ENCODE measurements at regions not wholly inside any gene's neighbourhood (a gene's known extent, or its start where the extent isn't known, plus 50 kb on each side); places are given as distances from the start of the nearest gene placed in this dataset.
A peak's percentile ranks its signal among the peaks of the same experiment; 100 is the strongest.

DNA sequence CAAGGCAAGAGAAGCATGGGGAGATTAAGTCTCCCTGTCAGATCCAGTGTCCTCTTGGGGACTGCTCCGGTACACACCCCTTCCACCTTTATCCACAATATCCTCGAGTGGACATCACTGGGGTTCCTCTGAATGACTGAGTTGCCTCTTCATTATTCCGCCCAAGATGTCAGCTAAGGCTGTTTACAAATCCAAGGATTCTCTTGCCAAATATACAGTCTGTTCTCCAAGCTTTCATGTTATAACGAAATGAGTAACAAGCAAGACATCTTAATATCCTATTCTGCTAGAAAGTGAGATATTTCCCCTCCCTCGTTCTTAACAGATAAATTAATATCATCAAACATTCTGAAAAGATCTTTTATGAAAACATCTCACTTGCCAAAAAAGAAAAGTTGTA is 314.1 kb upstream of the IRX5 start:
- DNase-seq, result no peak

GRCh38 chr16:54605536-54606066 is 319.0 kb upstream of the IRX3 start:
- DNase-seq, result no peak

DNA sequence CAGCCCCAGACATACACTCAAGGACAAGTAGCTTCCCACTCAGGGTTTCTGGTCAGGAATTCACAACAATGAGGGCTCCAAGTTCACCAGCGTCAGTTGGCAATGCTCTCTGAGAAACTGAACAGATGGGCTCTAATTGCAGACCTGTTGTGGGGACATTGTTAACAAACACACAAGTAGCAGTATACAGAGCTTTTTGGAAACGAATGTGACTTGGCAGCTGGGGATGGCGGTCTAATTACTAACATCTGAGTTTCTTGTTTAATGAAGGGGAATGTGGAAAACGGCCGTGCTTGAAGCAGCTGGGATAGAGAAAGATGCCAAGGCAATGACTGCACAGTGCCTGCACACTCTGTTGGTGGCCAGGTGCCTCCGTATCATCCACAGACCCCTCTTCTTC is 316.1 kb upstream of the IRX3 start:
- peak; percentile 77 for DNase-seq

DNA sequence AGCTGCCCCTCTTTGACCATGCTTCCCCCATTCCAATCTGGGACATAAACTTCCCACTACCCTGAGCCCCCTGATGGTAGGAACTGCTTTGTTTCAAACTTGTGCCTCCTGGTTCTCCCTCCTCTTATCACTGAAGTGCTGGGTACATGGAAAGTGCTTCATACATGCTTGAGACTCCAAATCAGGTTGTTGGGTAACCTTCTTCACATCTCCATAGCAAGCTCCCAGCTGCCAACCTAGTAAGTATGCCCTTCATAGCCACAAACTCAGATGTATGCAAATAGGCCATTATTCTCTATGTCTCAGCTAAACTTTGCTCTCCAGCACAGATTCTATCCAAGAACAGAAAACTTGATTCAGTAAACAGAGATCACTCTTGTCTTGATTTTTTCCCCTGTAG is 310.6 kb upstream of the IRX3 start:
- DNase-seq, result no peak

DNA sequence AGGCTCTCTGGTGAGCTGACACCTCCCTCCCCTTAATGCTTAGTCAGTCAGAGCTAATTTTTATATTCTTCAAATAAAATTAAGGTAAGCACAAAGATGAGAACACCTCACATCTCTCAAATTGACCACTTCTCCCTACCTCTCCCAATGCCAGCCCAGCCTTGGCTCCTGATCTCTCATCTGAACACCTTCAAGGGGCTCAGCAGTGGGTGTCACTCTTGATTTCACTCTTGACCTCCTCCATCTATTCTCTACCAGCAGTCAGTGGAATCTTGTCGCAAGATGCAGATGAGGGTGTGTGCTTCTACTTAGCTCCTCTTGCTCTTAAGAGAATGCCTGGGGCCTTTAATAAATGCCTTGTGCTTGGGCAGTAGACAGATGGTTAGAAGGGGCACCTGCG is 309.0 kb upstream of the IRX3 start:
- no peak for DNase-seq

GRCh38 chr16:54594601-54595391 is 308.2 kb upstream of the IRX3 start:
- no peak for DNase-seq

- DNase-seq, result peak; percentile 15
Measured at GRCh38 chr16:54591816-54592246, 305.2 kb upstream of the IRX3 start.

DNA sequence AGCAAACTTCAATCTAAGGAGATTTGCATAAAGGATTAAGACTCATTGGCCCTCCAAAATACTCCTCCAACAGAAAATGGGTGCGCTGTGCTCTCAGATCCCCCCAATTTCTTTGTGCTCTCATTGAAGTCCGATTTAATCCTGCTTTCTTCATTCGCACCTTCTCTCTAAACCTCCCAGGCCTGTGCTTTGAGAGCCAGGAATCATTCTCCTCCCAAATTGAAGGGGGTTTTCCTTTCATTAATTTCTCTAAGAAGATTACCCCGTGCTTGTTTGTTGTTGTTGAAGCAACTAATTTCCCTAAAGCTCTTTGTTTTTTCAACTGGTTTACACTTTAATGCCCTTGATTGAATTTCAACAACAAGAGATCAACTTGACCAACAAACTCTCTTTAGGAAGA is 304.2 kb upstream of the IRX3 start:
- DNase-seq, result no peak

- no peak for DNase-seq
Measured at GRCh38 chr16:54589326-54589725, 302.7 kb upstream of the IRX3 start.

DNA sequence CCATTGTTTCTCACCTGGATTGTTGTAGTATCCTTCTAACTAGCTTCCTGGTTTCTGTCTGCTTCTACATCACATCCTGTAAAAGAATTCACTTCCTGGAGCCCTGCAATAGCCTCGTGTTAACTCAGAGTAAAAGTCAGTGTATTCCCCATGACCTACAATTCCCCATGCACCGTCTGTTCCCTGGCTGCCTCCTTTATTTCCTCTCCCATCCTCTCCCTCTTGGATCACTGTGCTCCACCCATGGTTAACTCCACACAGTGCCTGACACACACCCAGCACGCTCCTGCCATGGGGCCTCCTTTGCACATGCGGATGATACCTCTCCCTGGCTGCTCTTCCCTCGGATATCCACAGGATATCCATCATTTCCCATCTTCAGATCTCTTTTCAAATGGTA is 301.4 kb upstream of the IRX3 start:
- no peak for DNase-seq

DNA sequence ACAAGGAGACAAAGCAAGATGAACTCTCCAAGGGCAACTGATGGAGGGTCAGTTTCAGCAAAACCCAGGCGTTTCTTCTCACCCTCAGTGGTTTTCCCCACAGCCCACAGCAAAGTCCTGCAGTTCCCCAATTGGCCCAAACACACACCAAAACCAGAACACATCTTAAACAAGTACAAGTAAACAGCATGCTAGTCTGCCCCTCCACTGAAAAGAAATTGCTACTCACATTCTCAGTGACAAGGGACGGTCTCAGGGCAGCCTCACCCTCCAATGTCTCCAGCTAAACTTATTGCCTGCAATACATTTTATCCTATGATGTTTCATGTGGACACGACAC is 300.6 kb upstream of the IRX3 start:
- no peak for DNase-seq

GRCh38 chr16:54586474-54587175 is 300.0 kb upstream of the IRX3 start:
- DNase-seq, result no peak

- DNase-seq, result no peak
Measured at GRCh38 chr16:54585998-54586340, 299.4 kb upstream of the IRX3 start.

- no peak for DNase-seq
Measured at GRCh38 chr16:54585094-54585997, 298.8 kb upstream of the IRX3 start.

- DNase-seq, result no peak
Measured at GRCh38 chr16:54584121-54584520, 297.5 kb upstream of the IRX3 start.

DNA sequence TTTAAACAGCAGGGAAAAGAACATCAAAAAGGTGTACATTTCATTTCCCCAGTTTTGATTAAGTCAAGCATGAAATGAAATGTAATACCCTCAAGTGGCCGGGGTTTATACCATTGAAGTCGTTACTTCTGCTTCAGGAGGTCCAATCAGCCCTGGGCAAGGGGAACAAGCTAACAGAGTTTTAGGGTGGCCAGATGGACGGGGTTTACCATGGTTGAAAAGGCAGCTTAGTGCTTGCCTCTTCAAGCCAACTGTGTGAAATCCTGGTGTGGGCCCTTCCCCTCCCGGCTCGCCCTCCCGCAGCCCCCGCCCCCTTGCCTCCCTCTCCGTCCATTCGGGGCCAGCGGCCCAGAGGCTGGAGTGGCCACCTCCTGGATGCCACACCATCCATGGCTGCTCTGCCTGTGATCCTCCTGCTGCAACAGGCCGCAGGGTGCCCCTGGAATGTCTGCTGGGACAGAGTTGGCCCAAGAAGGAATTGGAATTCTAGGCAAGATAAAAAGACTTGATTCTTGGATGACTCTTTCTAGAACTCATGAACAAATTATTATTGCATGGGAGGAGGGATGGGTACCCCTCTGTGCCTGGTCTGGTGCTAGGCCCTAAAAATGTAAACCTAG is 296.2 kb upstream of the IRX3 start:
- DNase-seq, result no peak

- DNase-seq, result no peak
Measured at GRCh38 chr16:54579106-54579728, 292.6 kb upstream of the IRX3 start.

GRCh38 chr16:54577651-54578128 is 291.1 kb upstream of the IRX3 start:
- DNase-seq, result no peak

- DNase-seq, result no peak
Measured at GRCh38 chr16:54576785-54577184, 290.2 kb upstream of the IRX3 start.

DNA sequence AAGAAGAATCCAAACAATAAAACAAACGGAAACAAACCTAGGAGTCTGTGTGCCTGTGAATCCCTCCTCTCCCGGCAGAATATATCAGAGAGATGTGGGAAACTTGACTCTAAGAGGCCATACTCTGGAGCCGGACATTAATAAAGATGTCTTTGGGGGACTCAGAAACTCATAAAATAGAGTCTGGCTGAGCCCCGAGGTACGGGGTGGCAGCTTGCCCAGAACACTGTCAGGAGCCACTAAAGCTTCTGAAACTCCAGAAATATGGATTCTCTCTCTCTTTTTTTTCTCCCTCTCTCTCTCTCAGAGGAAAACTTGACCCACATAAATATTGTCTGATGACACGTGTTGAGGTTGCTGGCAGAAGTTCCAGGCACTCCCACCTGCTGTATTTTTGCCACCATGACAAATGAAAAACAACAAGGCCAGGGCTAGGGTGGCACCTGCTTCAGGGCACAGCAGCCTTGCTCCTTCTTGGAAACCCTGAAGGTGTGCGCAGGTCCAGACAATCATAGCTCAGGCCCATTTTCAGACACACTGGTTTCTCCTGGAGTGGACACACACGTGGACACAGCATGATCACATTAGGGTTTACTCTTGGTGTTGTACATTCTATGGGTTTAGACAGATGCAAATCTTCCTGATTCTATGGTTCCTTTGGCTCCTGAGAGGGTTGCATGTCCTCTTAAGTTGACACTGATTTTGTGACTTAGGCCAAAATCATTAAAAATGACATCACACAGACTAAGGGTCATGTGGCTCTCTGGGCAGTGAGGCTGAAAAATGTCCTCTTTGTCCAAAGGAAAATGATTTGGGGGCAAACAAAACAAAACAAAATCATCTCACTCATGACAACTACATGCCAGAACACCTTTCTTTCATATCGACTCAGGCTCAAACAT is 282.6 kb upstream of the IRX3 start:
- DNase-seq, result peak; percentile 52

- no peak for DNase-seq
Measured at GRCh38 chr16:54564841-54565240, 278.3 kb upstream of the IRX3 start.
